ENCODE measurements at regions not wholly inside any gene's neighbourhood (a gene's known extent, or its start where the extent isn't known, plus 50 kb on each side); places are given as distances from the start of the nearest gene placed in this dataset.

- no peak for TF ChIP-seq ZFX (IDR thresholded peaks at IDR 0.05; ENCODE audit: borderline replicate concordance)
- TF ChIP-seq, protein P1, sequence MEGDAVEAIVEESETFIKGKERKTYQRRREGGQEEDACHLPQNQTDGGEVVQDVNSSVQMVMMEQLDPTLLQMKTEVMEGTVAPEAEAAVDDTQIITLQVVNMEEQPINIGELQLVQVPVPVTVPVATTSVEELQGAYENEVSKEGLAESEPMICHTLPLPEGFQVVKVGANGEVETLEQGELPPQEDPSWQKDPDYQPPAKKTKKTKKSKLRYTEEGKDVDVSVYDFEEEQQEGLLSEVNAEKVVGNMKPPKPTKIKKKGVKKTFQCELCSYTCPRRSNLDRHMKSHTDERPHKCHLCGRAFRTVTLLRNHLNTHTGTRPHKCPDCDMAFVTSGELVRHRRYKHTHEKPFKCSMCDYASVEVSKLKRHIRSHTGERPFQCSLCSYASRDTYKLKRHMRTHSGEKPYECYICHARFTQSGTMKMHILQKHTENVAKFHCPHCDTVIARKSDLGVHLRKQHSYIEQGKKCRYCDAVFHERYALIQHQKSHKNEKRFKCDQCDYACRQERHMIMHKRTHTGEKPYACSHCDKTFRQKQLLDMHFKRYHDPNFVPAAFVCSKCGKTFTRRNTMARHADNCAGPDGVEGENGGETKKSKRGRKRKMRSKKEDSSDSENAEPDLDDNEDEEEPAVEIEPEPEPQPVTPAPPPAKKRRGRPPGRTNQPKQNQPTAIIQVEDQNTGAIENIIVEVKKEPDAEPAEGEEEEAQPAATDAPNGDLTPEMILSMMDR (IDR thresholded peaks at IDR 0.05) = no peak
Observed at GRCh38 chr3:66121318-66121717, 82.6 kb upstream of the MAGI1 start.

DNA sequence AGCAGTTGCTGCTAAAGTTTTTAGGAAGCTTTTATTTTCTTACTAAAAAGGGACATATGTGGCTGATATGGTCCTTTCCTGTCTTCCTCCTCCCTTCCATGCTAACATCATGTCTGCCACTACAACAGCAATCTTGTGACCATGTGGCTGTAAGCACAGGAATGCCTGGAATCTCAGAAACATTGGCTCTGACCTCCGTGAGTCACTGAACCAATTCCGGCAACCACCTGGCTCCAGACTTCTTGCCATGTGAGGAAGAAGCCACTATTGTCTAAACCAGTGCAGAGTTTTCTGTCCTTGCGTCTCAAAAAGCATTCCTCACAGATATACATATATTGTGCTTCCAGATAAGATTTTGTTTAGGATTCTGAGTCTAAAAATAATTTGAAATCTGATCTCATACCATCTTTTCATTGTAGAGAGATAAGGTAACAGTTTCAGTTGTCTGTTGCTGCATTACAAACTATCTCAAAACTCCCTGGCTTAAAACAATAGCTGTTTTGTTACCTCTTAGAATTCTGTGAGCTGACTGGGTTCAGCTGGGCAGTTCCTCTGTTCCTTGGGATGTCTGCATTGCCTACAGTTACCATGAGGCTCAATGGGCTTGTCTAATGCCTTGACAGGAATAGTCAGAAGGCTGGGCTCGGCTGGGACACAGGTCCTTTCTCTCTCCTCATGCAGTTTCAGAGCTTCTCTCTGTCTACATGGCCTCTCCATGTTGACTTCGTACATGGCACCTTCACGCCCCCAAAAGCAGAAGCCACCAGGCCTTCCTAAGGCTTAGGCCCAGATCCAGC lies 77.3 kb upstream of the MAGI1 start:
- no peak for TF ChIP-seq ZFX (IDR thresholded peaks at IDR 0.05; ENCODE audit: borderline replicate concordance)
- TF ChIP-seq, protein P1 (IDR thresholded peaks at IDR 0.05) = no peak
- H3K27ac ChIP-seq = no peak overlapping the region

More at GRCh38 chr3:66121318-66121717, 82.6 kb upstream of the MAGI1 start:
- H3K27ac ChIP-seq = no peak overlapping the region

- TF ChIP-seq ZFX (IDR thresholded peaks at IDR 0.05; ENCODE audit: borderline replicate concordance) = no peak
- TF ChIP-seq, protein P1 (IDR thresholded peaks at IDR 0.05) = no peak
- no peak overlapping the region for H3K27ac ChIP-seq
Observed at GRCh38 chr3:66113542-66113941, 74.8 kb upstream of the MAGI1 start.

DNA sequence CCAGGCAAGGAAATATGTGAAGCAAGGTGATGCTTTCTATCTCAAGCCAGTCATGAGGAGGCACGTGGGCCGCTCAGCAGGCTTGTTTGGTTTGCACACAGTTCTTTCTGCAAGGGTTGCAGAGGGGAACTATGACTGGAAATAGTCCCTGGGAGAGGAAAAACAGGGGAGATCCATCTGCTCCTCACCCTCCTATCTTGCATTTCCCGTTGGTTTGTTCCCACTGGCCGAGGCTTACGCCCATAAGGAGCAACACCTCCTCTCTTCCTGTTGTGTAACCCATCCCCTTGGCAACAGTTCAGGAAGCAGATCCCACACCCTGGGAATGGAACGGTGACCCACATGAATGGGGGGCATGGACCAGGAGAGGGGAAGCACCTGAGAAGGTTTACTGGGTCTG lies 72.1 kb upstream of the MAGI1 start:
- H3K27ac ChIP-seq = no peak overlapping the region
- TF ChIP-seq, protein P1 (IDR thresholded peaks at IDR 0.05) = no peak
- TF ChIP-seq ZFX (IDR thresholded peaks at IDR 0.05; ENCODE audit: borderline replicate concordance) = no peak

- no peak overlapping the region for H3K27ac ChIP-seq
- TF ChIP-seq ZFX (IDR thresholded peaks at IDR 0.05; ENCODE audit: borderline replicate concordance) = no peak
- TF ChIP-seq, protein P1 (IDR thresholded peaks at IDR 0.05) = no peak
Observed at GRCh38 chr3:66107855-66108254, 69.1 kb upstream of the MAGI1 start.

- no peak for TF ChIP-seq ZFX (IDR thresholded peaks at IDR 0.05; ENCODE audit: borderline replicate concordance)
- TF ChIP-seq, protein P1 (IDR thresholded peaks at IDR 0.05) = no peak
- H3K27ac ChIP-seq = no peak overlapping the region
Observed at GRCh38 chr3:66106788-66107187, 68.1 kb upstream of the MAGI1 start.

DNA sequence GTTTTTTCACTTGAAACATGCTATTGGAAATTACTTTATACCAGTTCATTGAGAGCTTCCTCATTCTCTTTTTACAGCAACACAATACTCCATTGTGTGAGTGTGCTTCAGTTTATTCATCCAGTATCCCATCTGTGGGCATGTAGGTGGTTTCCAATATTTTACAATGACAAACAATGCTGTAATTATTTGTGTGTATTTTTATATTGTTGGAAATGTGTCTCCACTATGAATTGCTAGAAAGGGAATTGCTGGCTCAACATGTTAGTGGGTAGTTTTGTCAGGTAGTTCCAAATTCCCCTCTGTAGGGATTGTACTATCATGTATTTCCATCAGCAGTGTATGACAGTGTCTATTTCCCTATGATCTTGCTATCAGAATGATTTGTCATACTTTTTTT lies 65.8 kb upstream of the MAGI1 start:
- H3K27ac ChIP-seq = no peak overlapping the region
- TF ChIP-seq, protein P1 (IDR thresholded peaks at IDR 0.05) = no peak
- TF ChIP-seq ZFX (IDR thresholded peaks at IDR 0.05; ENCODE audit: borderline replicate concordance) = no peak

Measured in 22Rv1 (cell line).